Cardiac muscle cell (in vitro differentiated cells and primary cell): ENCODE measurements at regions not wholly inside any gene's neighbourhood (a gene's known extent, or its start where the extent isn't known, plus 50 kb on each side); places are given as distances from the start of the nearest gene placed in this dataset.
A peak's percentile ranks its signal among the peaks of the same experiment; 100 is the strongest.

Source experiments
- DNase-seq, 2 donors: peaks; one replicate each; pipeline versions ENCODE4 v3.0.0 to v3.0.0-alpha.2; 2010 to 2017; ENCODE audit warnings: low read depth in 1 of 2, low spot score in 1 of 2
- H3K27ac ChIP-seq: fragments of 200-600 bp; sonication (generic); 2 replicates; pipeline ENCODE4 v1.5.1; 2016
- H3K27me3 ChIP-seq: fragments of 200-600 bp; sonication (generic); 2 replicates; pipeline ENCODE4 v1.6.0; 2016; ENCODE audit warnings: control low read depth
- H3K36me3 ChIP-seq: fragments of 200-600 bp; sonication (generic); 2 replicates; pipeline ENCODE4 v1.5.1; 2016; ENCODE audit warnings: control low read depth
- H3K4me1 ChIP-seq: fragments of 200-600 bp; sonication (generic); 2 replicates; pipeline ENCODE4 v1.8.1; 2017; ENCODE audit warnings: low read depth, mild to moderate bottlenecking, mixed run types
- H3K4me3 ChIP-seq: fragments of 200-600 bp; sonication (generic); 2 replicates; pipeline ENCODE4 v1.5.1; 2016; ENCODE audit warnings: mild to moderate bottlenecking
- H3K9me3 ChIP-seq: fragments of 200-600 bp; sonication (generic); 2 replicates; pipeline ENCODE4 v1.5.1; 2017; ENCODE audit warnings: low read depth, mild to moderate bottlenecking, control low read depth
- CTCF ChIP-seq: IDR thresholded peaks from 2 replicates; pipeline ENCODE4 v1.5.1; 2012; ENCODE audit warnings: low read depth, mild to moderate bottlenecking, low read length

- Histone ChIP-seq H3K27me3 (peaks cover 10% of the 10 kb centered on the region), H3K4me3 (no peak overlapping the region), H3K36me3 (no peaks in the 10 kb centered on the region), H3K4me1 (no peaks in the 10 kb centered on the region), H3K9me3 (no peaks in the 10 kb centered on the region), H3K27ac (no peak overlapping the region)
- no peak for TF ChIP-seq CTCF
- DNase-seq: no peak
Observed at GRCh38 chr20:60088236-60088635, 130.0 kb downstream of the CDH26 start.

GRCh38 chr20:60090631-60091030 lies 132.4 kb downstream of the CDH26 start:
- Histone ChIP-seq H3K4me1 (no peaks in the 10 kb centered on the region), H3K27me3 (peaks cover 10% of the 10 kb centered on the region), H3K27ac (no peak overlapping the region), H3K36me3 (no peaks in the 10 kb centered on the region), H3K4me3 (no peak overlapping the region), H3K9me3 (no peaks in the 10 kb centered on the region)
- no peak for DNase-seq
- no peak for TF ChIP-seq CTCF

GRCh38 chr20:60091305-60091704 lies 133.1 kb downstream of the CDH26 start:
- H3K4me3 ChIP-seq: no peak overlapping the region
- H3K36me3 ChIP-seq: no peaks in the 10 kb centered on the region
- no peak for DNase-seq
- peaks cover 10% of the 10 kb centered on the region for H3K27me3 ChIP-seq
- no peaks in the 10 kb centered on the region for H3K9me3 ChIP-seq
- H3K4me1 ChIP-seq: no peaks in the 10 kb centered on the region
- TF ChIP-seq CTCF: no peak
- H3K27ac ChIP-seq: no peak overlapping the region

GRCh38 chr20:60091861-60092260 lies 133.6 kb downstream of the CDH26 start:
- no peaks in the 10 kb centered on the region for H3K9me3 ChIP-seq
- TF ChIP-seq CTCF: no peak

GRCh38 chr20:60092729-60093128 lies 134.5 kb downstream of the CDH26 start:
- Histone ChIP-seq H3K36me3 (no peaks in the 10 kb centered on the region), H3K27me3 (no peaks in the 10 kb centered on the region), H3K4me1 (no peaks in the 10 kb centered on the region), H3K27ac (no peak overlapping the region), H3K9me3 (no peaks in the 10 kb centered on the region), H3K4me3 (no peak overlapping the region)
- DNase-seq: no peak
- TF ChIP-seq CTCF: no peak

More at GRCh38 chr20:60091861-60092260, 133.6 kb downstream of the CDH26 start:
- DNase-seq: no peak
- Histone ChIP-seq H3K4me1 (no peaks in the 10 kb centered on the region), H3K27me3 (peaks cover 6% of the 10 kb centered on the region), H3K4me3 (no peak overlapping the region), H3K27ac (no peak overlapping the region), H3K36me3 (no peaks in the 10 kb centered on the region)

- DNase-seq: peak in 1 of 2 donors; percentile 2
- H3K9me3 ChIP-seq: no peaks in the 10 kb centered on the region
- H3K36me3 ChIP-seq: no peaks in the 10 kb centered on the region
- no peak overlapping the region for H3K27ac ChIP-seq
- no peaks in the 10 kb centered on the region for H3K4me1 ChIP-seq
- H3K4me3 ChIP-seq: no peak overlapping the region
- no peak for TF ChIP-seq CTCF
- no peaks in the 10 kb centered on the region for H3K27me3 ChIP-seq
Observed at GRCh38 chr20:60095456-60095855, 137.2 kb downstream of the CDH26 start.
